GM23338 (cell line): ENCODE measurements at regions not wholly inside any gene's neighbourhood (a gene's known extent, or its start where the extent isn't known, plus 50 kb on each side); places are given as distances from the start of the nearest gene placed in this dataset.

ENCODE experiments used
- CREB1 ChIP-seq: fragments of 250-450 bp; sonication (Bioruptor Pico); IDR thresholded peaks from 2 replicates; pipeline ENCODE4 v1.5.0; 2020; ENCODE audit warnings: low read depth, mild to moderate bottlenecking, moderate library complexity
- CTCF ChIP-seq, 2 experiments: fragments of 200-600 bp in 1 of 2; sonication (generic) in 1 of 2; conservative IDR thresholded peaks; 2 replicates each; pipeline versions ENCODE4 v1.5.1 to v1.6.1; 2016 to 2017; ENCODE audit warnings: antibody characterized with exemption in 2 of 2, low read depth in 2 of 2, mild to moderate bottlenecking in 2 of 2, moderate library complexity in 1 of 2
- EZH2 ChIP-seq: fragments of 200-600 bp; sonication (generic); IDR thresholded peaks from one replicate; pipeline ENCODE4 v1.8.0; 2017; ENCODE audit warnings: antibody characterized with exemption, mild to moderate bottlenecking, low read depth; ENCODE audit not compliant: unreplicated experiment
- EZH2phosphoT487 ChIP-seq: fragments of 200-600 bp; sonication (generic); IDR thresholded peaks from one replicate; pipeline ENCODE4 v1.8.1; 2018; ENCODE audit warnings: antibody characterized with exemption; ENCODE audit not compliant: unreplicated experiment
- JUNB ChIP-seq: IDR thresholded peaks from one replicate; pipeline ENCODE4 v1.6.1; 2016; ENCODE audit warnings: antibody characterized with exemption; ENCODE audit not compliant: unreplicated experiment
- NANOG ChIP-seq: IDR thresholded peaks from 2 replicates; pipeline ENCODE4 v1.6.1; 2016; ENCODE audit warnings: antibody characterized with exemption, borderline replicate concordance
- POLR2AphosphoS5 ChIP-seq: IDR thresholded peaks from 2 replicates; pipeline ENCODE4 v1.6.1; 2016; ENCODE audit warnings: antibody characterized with exemption, low read depth
- REST ChIP-seq: IDR thresholded peaks from one replicate; pipeline ENCODE4 v1.6.1; 2018; ENCODE audit warnings: antibody characterized with exemption; ENCODE audit not compliant: unreplicated experiment

GRCh38 chr20:59455402-59456341, 148.7 kb upstream of the PHACTR3 start:
- TF ChIP-seq EZH2, result no peak
- TF ChIP-seq JUNB, result no peak
- peak; percentile 68 to 69 for TF ChIP-seq CTCF (conservative IDR thresholded peaks at IDR 0.05; ENCODE audit: low read depth in 2 of 2)
- TF ChIP-seq POLR2AphosphoS5, result no peak
- TF ChIP-seq CREB1 (CRISPR knock-in tag), result no peak
- no peak for TF ChIP-seq EZH2phosphoT487
- TF ChIP-seq REST, result no peak
- no peak for TF ChIP-seq NANOG
